IPS DF 6.9 (cell line): ENCODE measurements at regions not wholly inside any gene's neighbourhood (a gene's known extent, or its start where the extent isn't known, plus 50 kb on each side); places are given as distances from the start of the nearest gene placed in this dataset.

Source experiments
- DNase-seq: peaks from one replicate; pipeline ENCODE4 v3.0.0-alpha.2; 2013; ENCODE audit warnings: low read depth, low spot score
- H3K27ac ChIP-seq: one replicate; pipeline ENCODE4 v1.5.1; 2013; ENCODE audit warnings: low read length, control low read depth
- H3K27me3 ChIP-seq: 2 replicates; pipeline ENCODE4 v1.6.1; 2013; ENCODE audit warnings: mild to moderate bottlenecking, low read length; ENCODE audit not compliant: control insufficient read depth, insufficient read depth
- H3K36me3 ChIP-seq: 2 replicates; pipeline ENCODE4 v1.6.1; 2013; ENCODE audit warnings: low read length; ENCODE audit not compliant: control insufficient read depth, insufficient read depth
- H3K4me1 ChIP-seq: 2 replicates; pipeline ENCODE4 v1.6.1; 2013; ENCODE audit warnings: low read length; ENCODE audit not compliant: control insufficient read depth, insufficient read depth
- H3K4me3 ChIP-seq: 2 replicates; pipeline ENCODE4 v1.5.1; 2013; ENCODE audit warnings: mild to moderate bottlenecking, low read length
- H3K9me3 ChIP-seq: 2 replicates; pipeline ENCODE4 v1.6.1; 2013; ENCODE audit warnings: low read length, inconsistent platforms; ENCODE audit not compliant: control insufficient read depth, insufficient read depth
- WGBS: extraction: QIAGEN DNeasy Blood & Tissue Kit; methylation state at CpG from one replicate; pipeline ENCODE4 v1.1.7; 2013; ENCODE audit warnings: mixed read lengths, missing lambda C conversion rate; ENCODE audit not compliant: insufficient read length, insufficient coverage; 5-methylcytosine and 5-hydroxymethylcytosine counted together

DNA sequence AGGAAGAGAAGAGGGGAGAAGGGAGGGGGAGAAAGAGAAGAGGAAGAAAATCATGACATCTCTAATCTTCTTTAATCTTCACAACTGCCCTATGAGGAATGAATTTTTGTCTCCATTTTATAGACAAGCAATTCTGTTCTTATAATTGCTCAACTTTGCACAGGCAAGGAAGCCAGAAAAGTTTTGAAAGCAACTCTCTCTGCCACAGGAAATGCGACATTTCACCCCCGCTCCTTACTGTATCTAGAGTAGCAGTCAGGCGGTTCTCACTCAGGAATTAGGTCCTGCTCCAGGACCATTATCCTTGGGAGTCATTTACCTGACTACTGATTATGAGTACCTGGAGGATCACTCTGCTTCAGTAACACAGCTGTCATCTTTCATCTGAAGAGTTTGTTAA, 69.2 kb upstream of the FAM9A start:
- WGBS: no CpG with 5 or more reads among the region's 3 CpGs
- no peak for DNase-seq
- H3K27ac ChIP-seq: no peak overlapping the region

DNA sequence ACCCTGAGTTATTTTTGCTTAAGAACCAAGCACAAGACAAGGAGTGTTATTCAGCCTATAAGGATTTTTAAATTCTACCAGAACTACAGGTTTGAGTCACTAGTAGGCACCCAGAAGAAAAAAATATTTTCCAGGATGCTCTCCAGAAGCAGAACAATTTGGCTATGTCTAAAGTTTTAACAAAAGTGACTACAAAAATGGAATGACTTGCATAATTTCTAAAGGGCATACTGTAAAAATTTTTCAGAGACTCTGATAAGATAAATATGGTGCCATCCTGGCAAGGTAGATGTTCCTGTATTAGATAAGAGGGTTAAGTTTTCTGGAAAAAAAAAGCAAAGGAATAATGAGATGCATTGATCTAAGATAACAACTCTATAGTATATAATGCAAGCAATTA, 68.6 kb upstream of the FAM9A start:
- Histone ChIP-seq H3K4me1 (no peaks in the 10 kb centered on the region), H3K27ac (no peak overlapping the region), H3K27me3 (no peaks in the 10 kb centered on the region; the same call in 1 of the 2 replicates), H3K36me3 (no peaks in the 10 kb centered on the region), H3K9me3 (no peaks in the 10 kb centered on the region), H3K4me3 (no peak overlapping the region)
- no peak for DNase-seq

More for the DNA sequence above, 69.2 kb upstream of the FAM9A start:
- no peaks in the 10 kb centered on the region for H3K4me1 ChIP-seq
- H3K9me3 ChIP-seq: no peaks in the 10 kb centered on the region
- no peaks in the 10 kb centered on the region for H3K36me3 ChIP-seq
- H3K4me3 ChIP-seq: no peak overlapping the region
- no peaks in the 10 kb centered on the region; the same call in 1 of the 2 replicates for H3K27me3 ChIP-seq

GRCh38 chrX:8868906-8869305, 67.7 kb upstream of the FAM9A start:
- H3K4me1 ChIP-seq: no peaks in the 10 kb centered on the region
- DNase-seq: no peak

DNA sequence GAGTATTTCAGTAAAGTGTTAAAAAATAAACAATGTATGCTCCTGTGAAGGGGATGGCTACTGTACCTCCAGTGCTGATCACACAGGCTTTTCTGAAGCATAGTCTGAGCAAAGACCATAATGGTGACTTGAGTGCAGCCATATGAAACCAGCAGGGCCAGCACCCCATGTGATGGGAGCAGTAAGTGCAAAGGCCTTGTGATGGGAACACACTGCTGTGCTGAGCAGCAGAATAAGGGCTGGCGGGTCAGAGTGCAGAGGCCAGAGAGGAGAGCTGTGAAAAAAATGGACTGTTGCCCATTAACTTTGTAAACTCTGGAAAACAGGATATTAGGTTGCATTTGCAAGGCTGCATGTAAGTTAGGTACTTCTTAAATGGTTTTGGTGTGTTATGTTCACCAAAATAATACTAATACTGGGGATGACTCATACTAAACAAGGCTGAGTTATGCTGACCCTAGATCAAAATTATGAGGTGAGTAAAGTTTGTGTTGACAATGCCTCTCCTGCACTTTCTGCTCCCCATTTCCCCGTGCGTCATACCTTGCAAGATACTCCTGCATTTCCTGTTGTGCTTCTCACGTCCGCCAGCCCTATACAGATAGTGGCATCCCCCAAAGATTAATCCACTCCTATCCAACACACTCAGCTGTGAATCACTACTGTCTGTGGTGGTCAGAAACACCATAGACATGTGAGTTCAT, 67.0 kb upstream of the FAM9A start:
- H3K4me3 ChIP-seq: no peak overlapping the region
- no peak overlapping the region for H3K27ac ChIP-seq
- no peaks in the 10 kb centered on the region for H3K9me3 ChIP-seq
- no peaks in the 10 kb centered on the region for H3K36me3 ChIP-seq
- H3K4me1 ChIP-seq: no peaks in the 10 kb centered on the region
- WGBS: no CpG with 5 or more reads among the region's 5 CpGs
- no peak for DNase-seq
- no peaks in the 10 kb centered on the region for H3K27me3 ChIP-seq

More at GRCh38 chrX:8868906-8869305, 67.7 kb upstream of the FAM9A start:
- H3K36me3 ChIP-seq: no peaks in the 10 kb centered on the region
- H3K27me3 ChIP-seq: no peaks in the 10 kb centered on the region; the same call in 1 of the 2 replicates
- no peaks in the 10 kb centered on the region for H3K9me3 ChIP-seq
- no peak overlapping the region for H3K4me3 ChIP-seq
- no peak overlapping the region for H3K27ac ChIP-seq
- WGBS: no CpG with 5 or more reads among the region's 3 CpGs

GRCh38 chrX:8867406-8867805, 66.2 kb upstream of the FAM9A start:
- Histone ChIP-seq H3K27me3 (no peaks in the 10 kb centered on the region), H3K4me3 (no peak overlapping the region), H3K27ac (no peak overlapping the region), H3K36me3 (no peaks in the 10 kb centered on the region), H3K9me3 (no peaks in the 10 kb centered on the region), H3K4me1 (no peaks in the 10 kb centered on the region)
- DNase-seq: no peak
- WGBS: no CpG with 5 or more reads among the region's 2 CpGs

- Histone ChIP-seq H3K9me3 (no peaks in the 10 kb centered on the region), H3K27ac (no peak overlapping the region), H3K27me3 (no peaks in the 10 kb centered on the region), H3K4me3 (no peak overlapping the region), H3K4me1 (no peaks in the 10 kb centered on the region), H3K36me3 (no peaks in the 10 kb centered on the region)
- DNase-seq: no peak
- no CpG with 5 or more reads among the region's 5 CpGs for WGBS
Observed at GRCh38 chrX:8864161-8864560, 63.0 kb upstream of the FAM9A start.

GRCh38 chrX:8861908-8862307, 60.7 kb upstream of the FAM9A start:
- H3K9me3 ChIP-seq: no peaks in the 10 kb centered on the region
- H3K27me3 ChIP-seq: no peaks in the 10 kb centered on the region
- H3K4me3 ChIP-seq: no peak overlapping the region
- no peak overlapping the region for H3K27ac ChIP-seq
- DNase-seq: no peak
- H3K4me1 ChIP-seq: no peaks in the 10 kb centered on the region
- H3K36me3 ChIP-seq: no peaks in the 10 kb centered on the region
- no CpG with 5 or more reads among the region's 2 CpGs for WGBS

GRCh38 chrX:8851231-8851886, 50.2 kb upstream of the FAM9A start:
- Histone ChIP-seq H3K4me1 (no peaks in the 10 kb centered on the region), H3K4me3 (no peak overlapping the region), H3K36me3 (no peaks in the 10 kb centered on the region), H3K27ac (no peak overlapping the region), H3K27me3 (no peaks in the 10 kb centered on the region), H3K9me3 (no peaks in the 10 kb centered on the region)
- DNase-seq: no peak
- WGBS: no CpG with 5 or more reads among the region's 11 CpGs
